Activated CD4-positive, alpha-beta T cell treated with anti-CD3 and anti-CD28 coated beads, Interleukin-2, Interleukin-4, amounts not matched to agents 100 ng/mL and 50 ng/mL, durations not matched to agents 16 hours and 8 hours (primary cell): ENCODE measurements at regions not wholly inside any gene's neighbourhood (a gene's known extent, or its start where the extent isn't known, plus 50 kb on each side); places are given as distances from the start of the nearest gene placed in this dataset.

Experiments used
- DNase-seq: peaks from one replicate; pipeline ENCODE4 v3.0.0-alpha.2; 2020; ENCODE audit warnings: low spot score

- no peak for DNase-seq
Measured at GRCh38 chr11:38282718-38283117, 1684.7 kb upstream of the RAG2 start.

- no peak for DNase-seq
Measured at GRCh38 chr11:38278457-38279141, 1680.6 kb upstream of the RAG2 start.

GRCh38 chr11:38274031-38274430, 1676.0 kb upstream of the RAG2 start:
- DNase-seq, result no peak

- no peak for DNase-seq
Measured at GRCh38 chr11:38272376-38272775, 1674.3 kb upstream of the RAG2 start.

- no peak for DNase-seq
Measured at GRCh38 chr11:38266691-38267090, 1668.7 kb upstream of the RAG2 start.

- DNase-seq, result no peak
Measured at GRCh38 chr11:38256436-38256835, 1658.4 kb upstream of the RAG2 start.

- DNase-seq, result no peak
Measured at GRCh38 chr11:38254913-38255312, 1656.9 kb upstream of the RAG2 start.

- DNase-seq, result no peak
Measured at GRCh38 chr11:38252620-38253019, 1654.6 kb upstream of the RAG2 start.

GRCh38 chr11:38246451-38246850, 1648.4 kb upstream of the RAG2 start:
- DNase-seq, result no peak

GRCh38 chr11:38226684-38227083, 1628.6 kb upstream of the RAG2 start:
- no peak for DNase-seq

- no peak for DNase-seq
Measured at GRCh38 chr11:38221295-38221694, 1623.3 kb upstream of the RAG2 start.

- DNase-seq, result no peak
Measured at GRCh38 chr11:38219636-38220035, 1621.6 kb upstream of the RAG2 start.

GRCh38 chr11:38208951-38209350, 1610.9 kb upstream of the RAG2 start:
- DNase-seq, result no peak

- no peak for DNase-seq
Measured at GRCh38 chr11:38206663-38207062, 1608.6 kb upstream of the RAG2 start.

- no peak for DNase-seq
Measured at GRCh38 chr11:38191101-38191500, 1593.1 kb upstream of the RAG2 start.

GRCh38 chr11:38182126-38182866, 1584.3 kb upstream of the RAG2 start:
- DNase-seq, result no peak

- no peak for DNase-seq
Measured at GRCh38 chr11:38176686-38177322, 1578.8 kb upstream of the RAG2 start.

GRCh38 chr11:38173676-38174075, 1575.6 kb upstream of the RAG2 start:
- DNase-seq, result no peak

GRCh38 chr11:38169286-38169685, 1571.2 kb upstream of the RAG2 start:
- DNase-seq, result no peak

GRCh38 chr11:38163526-38163925, 1565.5 kb upstream of the RAG2 start:
- DNase-seq, result no peak

- no peak for DNase-seq
Measured at GRCh38 chr11:38160433-38160832, 1562.4 kb upstream of the RAG2 start.

- DNase-seq, result no peak
Measured at GRCh38 chr11:38159038-38159437, 1561.0 kb upstream of the RAG2 start.

- no peak for DNase-seq
Measured at GRCh38 chr11:38156495-38157146, 1558.6 kb upstream of the RAG2 start.
